Panc1 (cell line): ENCODE measurements at regions not wholly inside any gene's neighbourhood (a gene's known extent, or its start where the extent isn't known, plus 50 kb on each side); places are given as distances from the start of the nearest gene placed in this dataset.

ENCODE experiments used
- ATAC-seq: fragments of 200-7000 bp; cut with Tn5 transposase; 2 replicates; pipeline ENCODE4 v1.9.1; 2020; ENCODE audit warnings: mild to moderate bottlenecking, moderate library complexity
- BruUV-seq: library from RNA; stranded (reverse); fragments of 400-500 nt; replicated peaks from 2 replicates; lab custom pipeline; 2021; lab: Mats Ljungman, UMichigan
- CTCF ChIA-PET: fragments of 300-600 bp; sonication (Branson Sonifier 250); formaldehyde crosslinking; loops from one replicate; lab custom pipeline; 2022; ENCODE audit warnings: antibody characterized with exemption; lab: Charles Lee
- POLR2A ChIA-PET: fragments of 300-600 bp; sonication (Branson Sonifier 250); formaldehyde crosslinking; loops from one replicate; lab custom pipeline; 2022; ENCODE audit warnings: antibody characterized with exemption; lab: Charles Lee
- DNase-seq: peaks from one replicate; pipeline ENCODE4 v3.0.0-alpha.2; 2010; ENCODE audit warnings: low read depth, low spot score
- H3K27ac ChIP-seq: 2 replicates; pipeline ENCODE4 v1.5.1; 2011; ENCODE audit warnings: mild to moderate bottlenecking, low read length, inconsistent platforms
- H3K27me3 ChIP-seq: fragments of 200-500 bp; sonication (Bioruptor generic); 2 replicates; pipeline ENCODE4 v1.6.0; 2014; ENCODE audit warnings: low read length, inconsistent platforms; ENCODE audit not compliant: control insufficient read depth, insufficient read depth
- H3K36me3 ChIP-seq: fragments of 200-500 bp; sonication (Bioruptor generic); 2 replicates; pipeline ENCODE4 v1.5.1; 2014; ENCODE audit warnings: inconsistent platforms, mild to moderate bottlenecking, low read length, moderate library complexity; ENCODE audit not compliant: control insufficient read depth, insufficient read depth
- H3K4me1 ChIP-seq: 2 replicates; pipeline ENCODE4 v1.5.1; 2011; ENCODE audit warnings: inconsistent platforms, mild to moderate bottlenecking, low read length, moderate library complexity; ENCODE audit not compliant: control insufficient read depth, insufficient read depth
- H3K4me3 ChIP-seq, 2 experiments: 2 replicates each; pipeline ENCODE4 v1.5.1; 2011 to 2012; ENCODE audit warnings: low read depth in 2 of 2, low read length in 2 of 2, mild to moderate bottlenecking in 2 of 2, inconsistent platforms in 1 of 2, moderate library complexity in 1 of 2
- H3K9me3 ChIP-seq: fragments of 200-500 bp; sonication (Bioruptor generic); 2 replicates; pipeline ENCODE4 v1.5.1; 2014; ENCODE audit warnings: low read depth, mild to moderate bottlenecking, inconsistent platforms, low read length, moderate library complexity; ENCODE audit not compliant: control insufficient read depth, insufficient read depth
- CTCF ChIP-seq: fragments of 450-650 bp; IDR thresholded peaks from 2 replicates; pipeline ENCODE4 v1.5.1; 2017; ENCODE audit warnings: mild to moderate bottlenecking
- POLR2AphosphoS5 ChIP-seq: IDR thresholded peaks from 2 replicates; pipeline ENCODE4 v1.6.1; 2012; ENCODE audit warnings: mild to moderate bottlenecking, low read depth, low read length, moderate library complexity
- REST ChIP-seq, 2 experiments: IDR thresholded peaks; 2 replicates each; pipeline ENCODE4 v1.6.1; 2011 to 2012; ENCODE audit warnings: low read depth in 2 of 2, control low read depth in 1 of 2, low read length in 1 of 2, mild to moderate bottlenecking in 1 of 2, moderate library complexity in 1 of 2; ENCODE audit not compliant: insufficient read depth in 1 of 2
- SIN3A ChIP-seq: IDR thresholded peaks from 2 replicates; pipeline ENCODE4 v1.6.1; 2012; ENCODE audit warnings: low read depth, mild to moderate bottlenecking, low read length, moderate library complexity, borderline replicate concordance; ENCODE audit not compliant: insufficient read depth
- TCF7L2 ChIP-seq: IDR thresholded peaks from 2 replicates; pipeline ENCODE4 v1.6.1; 2011; ENCODE audit warnings: mild to moderate bottlenecking, low read depth, low read length, inconsistent platforms
- in situ Hi-C: cut with HindIII; loops from 2 replicates; pipeline ENCODE4 v1.10.0; 2016; ENCODE audit warnings: low sequenced_read_pairs, low pct_unique_long_range_greater_than_20kb
- intact Hi-C: fragments of 100-400 bp; cut with micrococcal nuclease; formaldehyde crosslinking; loops from one replicate; pipeline ENCODE4 v1.10.0; 2022; ENCODE audit not compliant: unreplicated experiment

- no peak for TF ChIP-seq REST (IDR thresholded peaks at IDR 0.05; ENCODE audit: insufficient read depth in 1 of 2, low read depth in 2 of 2, low read length in 1 of 2)
- TF ChIP-seq POLR2AphosphoS5, result no peak
- TF ChIP-seq CTCF, result no peak
- TF ChIP-seq TCF7L2, result no peak
- no peak for TF ChIP-seq SIN3A
- in situ Hi-C loops (no loop called here), intact Hi-C loops (no loop called here)
- ChIA-PET CTCF (no interaction called here), POLR2A (no interaction called here)
- BruUV-seq, result no TSS peak
- Histone ChIP-seq H3K9me3 (no peaks in the 10 kb centered on the region), H3K4me3 (no peak overlapping the region), H3K36me3 (no peaks in the 10 kb centered on the region), H3K27ac (no peak overlapping the region), H3K4me1 (no peaks in the 10 kb centered on the region), H3K27me3 (peaks cover 2% of the 10 kb centered on the region; the same call in 1 of the 2 replicates)
- DNase-seq (no peak), ATAC-seq (no peak)
Measured at GRCh38 chr5:61614606-61615005, 282.5 kb downstream of the ZSWIM6 start.

- intact Hi-C loops (no loop called here), in situ Hi-C loops (no loop called here)
- Histone ChIP-seq H3K36me3 (no peaks in the 10 kb centered on the region), H3K4me3 (no peak overlapping the region), H3K27ac (no peak overlapping the region), H3K4me1 (no peaks in the 10 kb centered on the region), H3K9me3 (no peaks in the 10 kb centered on the region), H3K27me3 (no peaks in the 10 kb centered on the region; the same call in 1 of the 2 replicates)
- CTCF ChIA-PET, result no interaction called here
- POLR2A ChIA-PET, result no interaction called here
- BruUV-seq, result no TSS peak
- DNase-seq, result no peak
- ATAC-seq, result no peak
- no peak for TF ChIP-seq CTCF
- TF ChIP-seq SIN3A, result no peak
- TF ChIP-seq TCF7L2, result no peak
- TF ChIP-seq REST (IDR thresholded peaks at IDR 0.05; ENCODE audit: insufficient read depth in 1 of 2, low read depth in 2 of 2, low read length in 1 of 2), result no peak
Measured at GRCh38 chr5:61617039-61617438, 285.0 kb downstream of the ZSWIM6 start.
